ENCODE measurements at regions not wholly inside any gene's neighbourhood (a gene's known extent, or its start where the extent isn't known, plus 50 kb on each side); places are given as distances from the start of the nearest gene placed in this dataset.

GRCh38 chr10:44195112-44196007 is 189.5 kb downstream of the CXCL12 start:
- no peak overlapping the region for H3K4me2 ChIP-seq (ENCODE audit: control insufficient read depth, extremely low read depth, insufficient read depth, low read depth, low read length)
- H3K27ac ChIP-seq (ENCODE audit: control insufficient read depth, insufficient read depth, low read length), result no peak overlapping the region

GRCh38 chr10:44194435-44194834 is 190.5 kb downstream of the CXCL12 start:
- no peak for DNase-seq (ENCODE audit: low read depth, low spot score)
- Histone ChIP-seq H4K20me1 (ENCODE audit: control insufficient read depth, extremely low read depth, insufficient read depth, low read length) (no peaks in the 10 kb centered on the region), H3K9me1 (ENCODE audit: control insufficient read depth, extremely low read depth, insufficient read depth, low read length) (no peaks in the 10 kb centered on the region), H3K79me2 (ENCODE audit: control insufficient read depth, insufficient read depth, low read length) (no peaks in the 10 kb centered on the region), H3K27ac (ENCODE audit: control insufficient read depth, insufficient read depth, low read length) (no peak overlapping the region), H3K4me3 (ENCODE audit: control insufficient read depth in 2 of 3, extremely low read depth in 1 of 3, insufficient read depth in 2 of 3, low read depth in 1 of 3, low read length in 3 of 3) (no peak overlapping the region), H2AFZ (ENCODE audit: control insufficient read depth, low read length) (no peak overlapping the region), H3K9ac (ENCODE audit: control insufficient read depth, extremely low read depth, insufficient read depth, low read length) (no peak overlapping the region), H3K9me3 (ENCODE audit: control insufficient read depth, low read depth, low read length) (no peaks in the 10 kb centered on the region), H3K4me1 (ENCODE audit: control insufficient read depth, extremely low read depth, insufficient read depth, low read length) (peaks cover 8% of the 10 kb centered on the region), H3K4me2 (ENCODE audit: control insufficient read depth, extremely low read depth, insufficient read depth, low read depth, low read length) (no peak overlapping the region), H3K36me3 (ENCODE audit: control insufficient read depth in 2 of 2, extremely low read depth in 1 of 2, insufficient read depth in 2 of 2, low read length in 2 of 2) (no peaks in the 10 kb centered on the region), H3K27me3 (ENCODE audit: control insufficient read depth, extremely low read depth, insufficient read depth, low read length) (peaks cover 8% of the 10 kb centered on the region)
- TF ChIP-seq EZH2 (IDR thresholded peaks at IDR 0.05; ENCODE audit: low read length) (no peak), CTCF (optimal IDR thresholded peaks at IDR 0.05 in 1 of 3, IDR thresholded peaks at IDR 0.05 in 1 of 3, conservative IDR thresholded peaks at IDR 0.05 in 1 of 3; ENCODE audit: extremely low read depth in 1 of 3, insufficient read depth in 2 of 3, low read length in 3 of 3) (no peak)
- dilution Hi-C loops (cut with MboI; ENCODE audit: extremely low pct_ligation_motif_present, low sequenced_read_pairs), result no loop called here
- FAIRE-seq, result no peak

More at GRCh38 chr10:44195112-44196007, 189.5 kb downstream of the CXCL12 start:
- DNase-seq (ENCODE audit: low read depth, low spot score) (no peak), FAIRE-seq (no peak)
- Histone ChIP-seq H3K4me3 (ENCODE audit: control insufficient read depth in 2 of 3, extremely low read depth in 1 of 3, insufficient read depth in 2 of 3, low read depth in 1 of 3, low read length in 3 of 3) (no peak overlapping the region), H3K79me2 (ENCODE audit: control insufficient read depth, insufficient read depth, low read length) (no peaks in the 10 kb centered on the region), H3K9me1 (ENCODE audit: control insufficient read depth, extremely low read depth, insufficient read depth, low read length) (no peaks in the 10 kb centered on the region), H4K20me1 (ENCODE audit: control insufficient read depth, extremely low read depth, insufficient read depth, low read length) (no peaks in the 10 kb centered on the region), H2AFZ (ENCODE audit: control insufficient read depth, low read length) (no peak overlapping the region), H3K4me1 (ENCODE audit: control insufficient read depth, extremely low read depth, insufficient read depth, low read length) (peaks cover 8% of the 10 kb centered on the region), H3K9me3 (ENCODE audit: control insufficient read depth, low read depth, low read length) (no peaks in the 10 kb centered on the region), H3K36me3 (ENCODE audit: control insufficient read depth in 2 of 2, extremely low read depth in 1 of 2, insufficient read depth in 2 of 2, low read length in 2 of 2) (no peaks in the 10 kb centered on the region), H3K27me3 (ENCODE audit: control insufficient read depth, extremely low read depth, insufficient read depth, low read length) (peaks cover 8% of the 10 kb centered on the region), H3K9ac (ENCODE audit: control insufficient read depth, extremely low read depth, insufficient read depth, low read length) (no peak overlapping the region)
- TF ChIP-seq EZH2 (IDR thresholded peaks at IDR 0.05; ENCODE audit: low read length), result no peak
- TF ChIP-seq CTCF (optimal IDR thresholded peaks at IDR 0.05 in 1 of 3, IDR thresholded peaks at IDR 0.05 in 1 of 3, conservative IDR thresholded peaks at IDR 0.05 in 1 of 3; ENCODE audit: extremely low read depth in 1 of 3, insufficient read depth in 2 of 3, low read length in 3 of 3), result no peak
- dilution Hi-C loops (cut with MboI; ENCODE audit: extremely low pct_ligation_motif_present, low sequenced_read_pairs), result no loop called here
